GM18519 (cell line): ENCODE measurements at regions not wholly inside any gene's neighbourhood (a gene's known extent, or its start where the extent isn't known, plus 50 kb on each side); places are given as distances from the start of the nearest gene placed in this dataset.
"Not testable (repeated sequence)": the region's sequence is repeated elsewhere in the genome, so short reads cannot be mapped to it uniquely, and the experiment has no call there.

ENCODE experiments used
- ATAC-seq: cut with Tn5 transposase; IDR thresholded peaks from one replicate; pipeline ENCODE4 v1.9.1; 2021; ENCODE audit warnings: mild to moderate bottlenecking, moderate library complexity; ENCODE audit not compliant: unreplicated experiment, low FRiP score

GRCh38 chr1:55466921-55467320 is 251.8 kb upstream of the USP24 start:
- no peak for ATAC-seq

- no peak for ATAC-seq
Measured at GRCh38 chr1:55466373-55466772, 251.2 kb upstream of the USP24 start.

- no peak for ATAC-seq
Measured at GRCh38 chr1:55464550-55464949, 249.4 kb upstream of the USP24 start.

GRCh38 chr1:55463814-55464475 is 248.8 kb upstream of the USP24 start:
- ATAC-seq: no peak

GRCh38 chr1:55457874-55458273 is 242.7 kb upstream of the USP24 start:
- ATAC-seq: no peak

DNA sequence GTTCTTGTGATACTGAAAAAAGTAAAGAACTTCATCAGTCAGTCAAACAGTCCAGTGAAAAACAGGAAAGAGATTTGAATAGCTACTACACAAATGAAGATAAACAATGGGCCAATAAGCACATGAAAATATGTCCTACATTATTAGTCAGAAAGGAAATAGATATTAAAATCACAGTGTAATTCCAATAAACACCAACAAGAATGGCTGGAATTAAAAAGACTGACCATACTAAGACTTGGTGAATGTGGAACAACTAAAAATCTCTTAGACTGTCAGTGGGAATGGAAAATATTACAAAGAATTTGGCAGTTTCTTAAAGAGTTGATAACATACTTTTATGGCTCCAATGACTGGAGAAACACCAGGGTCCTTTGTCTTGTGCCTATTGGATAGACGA is 241.8 kb upstream of the USP24 start:
- no peak for ATAC-seq

DNA sequence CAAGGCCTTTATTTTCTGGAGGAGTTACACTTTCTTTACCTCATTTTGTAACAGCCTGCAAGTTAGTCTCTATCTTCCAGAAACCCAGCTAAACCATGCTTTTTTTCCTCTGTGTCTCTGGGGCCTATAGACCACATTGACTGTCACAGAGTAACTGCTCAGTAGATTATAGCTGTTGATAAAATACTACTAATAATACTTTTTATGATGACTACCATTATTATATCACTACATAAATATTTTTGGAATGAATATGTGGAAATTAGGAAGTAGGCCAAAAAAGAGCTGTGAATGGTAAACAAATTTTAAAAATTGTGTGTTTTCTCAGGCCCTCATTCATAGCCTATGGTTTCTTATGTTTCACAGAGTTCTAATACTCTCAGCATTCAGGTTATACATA is 233.1 kb upstream of the USP24 start:
- ATAC-seq: no peak

GRCh38 chr1:55447488-55447887 is 232.3 kb upstream of the USP24 start:
- no peak for ATAC-seq

DNA sequence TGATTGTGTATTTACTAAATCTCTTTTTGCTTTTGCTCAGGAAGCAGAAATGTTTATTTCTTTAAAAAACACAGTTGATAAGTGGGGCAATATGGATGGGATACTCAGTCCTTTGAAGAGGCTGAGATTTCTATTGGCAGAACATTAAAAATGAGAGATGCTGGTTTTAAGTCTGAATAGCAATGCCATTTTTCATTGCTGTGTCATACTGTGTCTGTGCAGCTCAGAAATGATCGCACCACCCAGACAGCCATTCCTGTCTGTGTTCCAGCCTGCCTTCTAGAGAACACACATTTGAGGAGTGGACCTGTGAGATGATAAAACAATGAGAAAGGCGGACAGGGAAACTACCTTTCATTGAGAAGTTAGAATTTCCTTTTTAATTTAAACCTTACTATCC is 231.2 kb upstream of the USP24 start:
- no peak for ATAC-seq

- peak; percentile 78 for ATAC-seq
Measured at GRCh38 chr1:55445416-55445815, 230.3 kb upstream of the USP24 start.

- ATAC-seq: no peak
Measured at GRCh38 chr1:55444667-55445066, 229.5 kb upstream of the USP24 start.

- no peak for ATAC-seq
Measured at GRCh38 chr1:55443175-55443915, 228.2 kb upstream of the USP24 start.

GRCh38 chr1:55441489-55441888 is 226.3 kb upstream of the USP24 start:
- no peak for ATAC-seq

DNA sequence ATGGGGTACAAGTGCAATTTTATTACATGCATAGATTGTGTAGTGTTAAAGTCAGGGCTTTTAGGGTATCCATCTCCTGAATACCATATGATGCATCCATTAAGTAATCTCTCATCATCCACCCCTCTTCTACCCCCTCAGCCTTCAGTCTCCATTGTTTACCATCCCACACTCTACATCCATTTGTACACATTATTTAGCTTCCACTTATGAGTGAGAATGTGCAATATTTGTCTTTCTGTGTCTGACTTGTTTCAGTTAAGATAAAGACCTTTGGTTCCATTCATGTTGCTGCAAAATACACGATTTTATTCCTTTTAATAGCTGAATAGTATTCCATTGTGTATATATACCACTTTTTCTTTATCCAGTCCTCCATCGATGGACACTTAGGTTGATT is 222.5 kb upstream of the USP24 start:
- ATAC-seq: no peak

GRCh38 chr1:55430720-55431119 is 215.6 kb upstream of the USP24 start:
- not testable (repeated sequence) for ATAC-seq

DNA sequence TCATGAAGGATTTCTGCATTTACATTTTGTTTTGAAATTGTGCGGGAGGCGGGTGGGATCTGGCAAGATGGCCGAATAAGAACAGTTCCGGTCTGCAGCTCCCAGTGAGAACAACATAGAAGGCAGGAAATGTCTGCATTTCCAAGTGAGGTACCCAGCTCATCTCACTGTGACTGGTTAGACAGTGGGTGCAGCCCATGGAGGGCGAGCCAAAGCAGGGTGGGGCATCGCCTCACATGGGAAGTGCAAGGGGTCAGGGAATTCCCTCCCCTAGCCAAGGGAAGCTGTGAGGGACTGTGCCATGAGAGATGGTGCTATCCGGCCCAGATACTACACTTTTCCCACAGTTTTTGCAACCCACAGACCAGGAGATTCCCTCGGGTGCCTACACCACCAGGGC is 215.0 kb upstream of the USP24 start:
- not testable (repeated sequence) for ATAC-seq

GRCh38 chr1:55428944-55429931 is 214.1 kb upstream of the USP24 start:
- no peak for ATAC-seq

- ATAC-seq: no peak
Measured at GRCh38 chr1:55428231-55428630, 213.1 kb upstream of the USP24 start.

GRCh38 chr1:55427606-55428005 is 212.4 kb upstream of the USP24 start:
- ATAC-seq: no peak

DNA sequence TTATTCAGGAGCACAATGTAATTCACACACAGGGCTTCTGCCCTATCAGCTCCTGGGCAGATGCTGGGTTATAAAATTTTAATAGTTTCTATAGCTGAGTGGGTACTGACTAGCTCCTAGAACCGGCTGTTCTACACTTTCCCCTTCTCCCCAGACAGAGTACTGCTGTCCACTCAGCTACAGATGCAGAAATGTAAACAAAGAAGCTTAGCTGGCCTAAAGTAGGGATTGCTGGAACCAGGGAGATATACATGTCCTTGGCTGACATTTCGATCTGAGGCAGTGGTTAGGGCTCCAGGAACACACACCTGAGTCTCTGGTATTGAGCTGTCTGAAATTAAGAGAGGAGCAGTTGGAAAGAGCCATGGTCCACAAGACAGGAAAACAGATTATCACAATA is 211.5 kb upstream of the USP24 start:
- ATAC-seq: no peak

DNA sequence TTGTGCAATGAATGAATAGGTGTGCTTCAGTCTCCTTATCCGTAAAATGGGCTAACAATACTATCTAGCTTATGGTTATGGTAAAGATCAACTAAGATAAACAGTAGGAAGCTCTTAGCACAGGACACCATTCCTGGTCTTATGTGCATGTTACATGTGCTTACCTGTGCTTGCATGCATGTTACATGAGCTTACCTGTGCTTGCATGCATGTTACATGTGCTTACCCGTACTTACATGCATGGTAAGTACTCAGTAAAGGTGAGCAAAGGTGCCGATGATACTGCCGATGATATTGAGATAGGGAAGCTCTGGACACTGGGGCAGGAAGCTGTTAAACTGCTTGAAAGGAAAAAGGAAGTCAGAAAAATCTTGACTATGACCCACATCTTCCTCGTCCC is 211.0 kb upstream of the USP24 start:
- ATAC-seq: no peak
